HG02981 (cell line): ENCODE measurements at regions not wholly inside any gene's neighbourhood (a gene's known extent, or its start where the extent isn't known, plus 50 kb on each side); places are given as distances from the start of the nearest gene placed in this dataset.
"Not testable (repeated sequence)": the region's sequence is repeated elsewhere in the genome, so short reads cannot be mapped to it uniquely, and the experiment has no call there.

Source experiments
- ATAC-seq: cut with Tn5 transposase; IDR thresholded peaks from one replicate; pipeline ENCODE4 v1.9.1; 2021; ENCODE audit warnings: mild to moderate bottlenecking, moderate library complexity; ENCODE audit not compliant: unreplicated experiment

GRCh38 chr12:24379861-24380521 lies 430.5 kb upstream of the SOX5 start:
- no peak for ATAC-seq

GRCh38 chr12:24379433-24379832 lies 430.0 kb upstream of the SOX5 start:
- ATAC-seq: no peak

- peak; percentile 85 for ATAC-seq
Observed at GRCh38 chr12:24378548-24379407, 429.3 kb upstream of the SOX5 start.

GRCh38 chr12:24374452-24374851 lies 425.0 kb upstream of the SOX5 start:
- no peak for ATAC-seq

- ATAC-seq: no peak
Observed at GRCh38 chr12:24373004-24373403, 423.5 kb upstream of the SOX5 start.

GRCh38 chr12:24366514-24366913 lies 417.0 kb upstream of the SOX5 start:
- no peak for ATAC-seq

- no peak for ATAC-seq
Observed at GRCh38 chr12:24364921-24365320, 415.5 kb upstream of the SOX5 start.

GRCh38 chr12:24363177-24363754 lies 413.8 kb upstream of the SOX5 start:
- no peak for ATAC-seq

- ATAC-seq: no peak
Observed at GRCh38 chr12:24361877-24362580, 412.6 kb upstream of the SOX5 start.

GRCh38 chr12:24360907-24361306 lies 411.4 kb upstream of the SOX5 start:
- peak; percentile 63 for ATAC-seq

GRCh38 chr12:24360461-24360860 lies 411.0 kb upstream of the SOX5 start:
- ATAC-seq: peak; percentile 59

- no peak for ATAC-seq
Observed at GRCh38 chr12:24360057-24360456, 410.6 kb upstream of the SOX5 start.

- ATAC-seq: no peak
Observed at GRCh38 chr12:24359418-24359817, 409.9 kb upstream of the SOX5 start.

- ATAC-seq: peak; percentile 58
Observed at GRCh38 chr12:24356240-24356804, 406.9 kb upstream of the SOX5 start.

- no peak for ATAC-seq
Observed at GRCh38 chr12:24352363-24352762, 402.9 kb upstream of the SOX5 start.

GRCh38 chr12:24349051-24349799 lies 399.8 kb upstream of the SOX5 start:
- no peak for ATAC-seq

- ATAC-seq: not testable (repeated sequence)
Observed at GRCh38 chr12:24348180-24348579, 398.7 kb upstream of the SOX5 start.

- ATAC-seq: no peak
Observed at GRCh38 chr12:24328261-24328660, 378.8 kb upstream of the SOX5 start.

GRCh38 chr12:24325331-24325730 lies 375.9 kb upstream of the SOX5 start:
- no peak for ATAC-seq

- no peak for ATAC-seq
Observed at GRCh38 chr12:24307716-24308335, 358.4 kb upstream of the SOX5 start.
